RCC 7860 (cell line): ENCODE measurements at regions not wholly inside any gene's neighbourhood (a gene's known extent, or its start where the extent isn't known, plus 50 kb on each side); places are given as distances from the start of the nearest gene placed in this dataset.
"Not testable (repeated sequence)": the region's sequence is repeated elsewhere in the genome, so short reads cannot be mapped to it uniquely, and the experiment has no call there.

Experiments
- DNase-seq: peaks from one replicate; pipeline ENCODE4 v3.0.0-alpha.2; 2015; ENCODE audit warnings: low spot score
- FAIRE-seq: peaks from 2 replicates; lab custom pipeline; 2012; peaks lifted over from hg19 to GRCh38; lab: Jason Lieb, UNC

- no peak for FAIRE-seq
- no peak for DNase-seq
These were observed 159.9 kb downstream of the DUSP6 start for GRCh38 chr12:89192429-89192828.

- not testable (repeated sequence) for FAIRE-seq, DNase-seq
These were observed 160.7 kb downstream of the DUSP6 start for GRCh38 chr12:89191597-89191996.

GRCh38 chr12:89189448-89189847 lies 162.9 kb downstream of the DUSP6 start:
- no peak for DNase-seq
- FAIRE-seq = no peak

- no peak for FAIRE-seq
- no peak for DNase-seq
These were observed 164.8 kb downstream of the DUSP6 start for GRCh38 chr12:89187507-89187906.

GRCh38 chr12:89185889-89186288 lies 166.4 kb downstream of the DUSP6 start:
- FAIRE-seq (no peak), DNase-seq (no peak)

- DNase-seq (no peak), FAIRE-seq (no peak)
These were observed 167.1 kb downstream of the DUSP6 start for GRCh38 chr12:89185181-89185580.

- no peak for FAIRE-seq
- DNase-seq = no peak
These were observed 168.3 kb downstream of the DUSP6 start for GRCh38 chr12:89183985-89184435.

GRCh38 chr12:89181271-89181920 lies 170.9 kb downstream of the DUSP6 start:
- no peak for FAIRE-seq
- no peak for DNase-seq

GRCh38 chr12:89180496-89180895 lies 171.8 kb downstream of the DUSP6 start:
- DNase-seq (no peak), FAIRE-seq (no peak)

GRCh38 chr12:89179983-89180382 lies 172.3 kb downstream of the DUSP6 start:
- FAIRE-seq (no peak), DNase-seq (no peak)

- FAIRE-seq = no peak
These were observed 173.1 kb downstream of the DUSP6 start for GRCh38 chr12:89179245-89179644.

GRCh38 chr12:89177802-89178395 lies 174.4 kb downstream of the DUSP6 start:
- DNase-seq (no peak), FAIRE-seq (no peak)

More at GRCh38 chr12:89179245-89179644, 173.1 kb downstream of the DUSP6 start:
- no peak for DNase-seq

GRCh38 chr12:89176676-89177075 lies 175.6 kb downstream of the DUSP6 start:
- DNase-seq (no peak), FAIRE-seq (no peak)

- FAIRE-seq (no peak), DNase-seq (no peak)
These were observed 178.6 kb downstream of the DUSP6 start for GRCh38 chr12:89173678-89174077.

GRCh38 chr12:89173096-89173495 lies 179.2 kb downstream of the DUSP6 start:
- no peak for FAIRE-seq
- DNase-seq = no peak

- DNase-seq (no peak), FAIRE-seq (no peak)
These were observed 180.1 kb downstream of the DUSP6 start for GRCh38 chr12:89172224-89172623.

GRCh38 chr12:89169321-89169720 lies 183.0 kb downstream of the DUSP6 start:
- FAIRE-seq = no peak
- no peak for DNase-seq

- FAIRE-seq (no peak), DNase-seq (no peak)
These were observed 184.3 kb downstream of the DUSP6 start for GRCh38 chr12:89167986-89168385.

GRCh38 chr12:89166525-89166934 lies 185.8 kb downstream of the DUSP6 start:
- DNase-seq = no peak
- FAIRE-seq = no peak

- no peak for DNase-seq
- FAIRE-seq = no peak
These were observed 186.2 kb downstream of the DUSP6 start for GRCh38 chr12:89166121-89166520.

GRCh38 chr12:89165703-89166102 lies 186.6 kb downstream of the DUSP6 start:
- DNase-seq (no peak), FAIRE-seq (no peak)

GRCh38 chr12:89163918-89164317 lies 188.4 kb downstream of the DUSP6 start:
- DNase-seq (no peak), FAIRE-seq (no peak)
